Parathyroid adenoma (tissue), 2 donors: ENCODE measurements at regions not wholly inside any gene's neighbourhood (a gene's known extent, or its start where the extent isn't known, plus 50 kb on each side); places are given as distances from the start of the nearest gene placed in this dataset.
A peak's percentile ranks its signal among the peaks of the same experiment; 100 is the strongest.

ENCODE experiments used
- H2AFZ ChIP-seq: fragments of 300-600 bp; sonication (generic); one replicate; pipeline ENCODE4 v1.7.0; 2017; ENCODE audit warnings: antibody characterized with exemption, mild to moderate bottlenecking
- H3K27ac ChIP-seq: fragments of 300-600 bp; sonication (generic); one replicate; pipeline ENCODE4 v1.7.0; 2017
- H3K27me3 ChIP-seq: fragments of 300-600 bp; sonication (generic); one replicate; pipeline ENCODE4 v1.7.0; 2017; ENCODE audit warnings: low read length; ENCODE audit not compliant: control insufficient read depth, insufficient read depth
- H3K36me3 ChIP-seq: fragments of 300-600 bp; sonication (generic); one replicate; pipeline ENCODE4 v1.7.0; 2017; ENCODE audit warnings: low read length; ENCODE audit not compliant: control insufficient read depth, insufficient read depth
- H3K4me1 ChIP-seq: fragments of 300-600 bp; sonication (generic); one replicate; pipeline ENCODE4 v1.7.0; 2017; ENCODE audit warnings: control low read depth
- H3K4me2 ChIP-seq: fragments of 300-600 bp; sonication (generic); one replicate; pipeline ENCODE4 v1.7.0; 2017; ENCODE audit warnings: low read length
- H3K4me3 ChIP-seq: fragments of 300-600 bp; sonication (generic); one replicate; pipeline ENCODE4 v1.7.0; 2017; ENCODE audit warnings: low read depth, low read length
- H3K79me2 ChIP-seq: fragments of 300-600 bp; sonication (generic); one replicate; pipeline ENCODE4 v1.7.0; 2017; ENCODE audit warnings: control low read depth
- H3K9ac ChIP-seq: fragments of 300-600 bp; sonication (generic); one replicate; pipeline ENCODE4 v1.7.0; 2017; ENCODE audit warnings: mild to moderate bottlenecking
- H3K9me3 ChIP-seq: fragments of 300-600 bp; sonication (generic); one replicate; pipeline ENCODE4 v1.7.0; 2017; ENCODE audit warnings: low read length; ENCODE audit not compliant: control insufficient read depth
- CTCF ChIP-seq: fragments of 300-600 bp; sonication (generic); IDR thresholded peaks from one replicate; pipeline ENCODE4 v1.7.0; 2017; ENCODE audit warnings: antibody characterized with exemption, mild to moderate bottlenecking
- donor health status: primary hyperparathyroidism.

- Histone ChIP-seq H3K4me2 (no peak overlapping the region), H3K9me3 (no peaks in the 10 kb centered on the region), H3K27me3 (no peaks in the 10 kb centered on the region), H3K79me2 (no peaks in the 10 kb centered on the region), H3K4me1 (no peaks in the 10 kb centered on the region), H3K4me3 (no peak overlapping the region), H3K9ac (no peak overlapping the region), H3K36me3 (no peaks in the 10 kb centered on the region), H3K27ac (no peak overlapping the region), H2AFZ (no peak overlapping the region)
- TF ChIP-seq CTCF = no peak
Observed at GRCh38 chr18:37796823-37797349, 231.3 kb upstream of the CELF4 start.

DNA sequence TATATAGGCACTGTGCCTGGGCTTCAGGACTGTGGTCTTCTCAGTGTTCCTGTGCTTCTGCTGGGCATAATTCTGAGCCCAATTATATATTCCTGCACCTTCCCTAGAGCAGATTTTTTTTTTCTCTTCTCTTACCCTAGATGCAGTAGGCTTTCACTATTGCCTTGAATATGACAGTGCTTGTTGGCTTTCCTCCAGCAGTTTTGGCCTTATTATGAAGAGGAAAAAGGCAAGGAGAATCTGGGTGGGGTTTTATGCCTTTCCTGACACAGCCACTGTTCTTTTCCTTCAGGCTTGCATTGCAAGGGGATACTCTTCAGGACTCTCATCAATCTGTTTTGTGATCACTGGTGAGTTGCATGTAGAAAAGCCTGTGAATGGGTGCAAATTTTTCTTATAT lies 221.9 kb upstream of the CELF4 start:
- H3K27ac ChIP-seq = no peak overlapping the region
- H3K4me3 ChIP-seq = no peak overlapping the region
- H3K79me2 ChIP-seq = no peaks in the 10 kb centered on the region
- no peak for TF ChIP-seq CTCF
- no peaks in the 10 kb centered on the region for H3K4me1 ChIP-seq
- H3K9ac ChIP-seq = no peak overlapping the region
- no peak overlapping the region for H3K4me2 ChIP-seq
- no peak overlapping the region for H2AFZ ChIP-seq
- H3K36me3 ChIP-seq = no peaks in the 10 kb centered on the region
- no peaks in the 10 kb centered on the region for H3K27me3 ChIP-seq
- H3K9me3 ChIP-seq = no peaks in the 10 kb centered on the region

DNA sequence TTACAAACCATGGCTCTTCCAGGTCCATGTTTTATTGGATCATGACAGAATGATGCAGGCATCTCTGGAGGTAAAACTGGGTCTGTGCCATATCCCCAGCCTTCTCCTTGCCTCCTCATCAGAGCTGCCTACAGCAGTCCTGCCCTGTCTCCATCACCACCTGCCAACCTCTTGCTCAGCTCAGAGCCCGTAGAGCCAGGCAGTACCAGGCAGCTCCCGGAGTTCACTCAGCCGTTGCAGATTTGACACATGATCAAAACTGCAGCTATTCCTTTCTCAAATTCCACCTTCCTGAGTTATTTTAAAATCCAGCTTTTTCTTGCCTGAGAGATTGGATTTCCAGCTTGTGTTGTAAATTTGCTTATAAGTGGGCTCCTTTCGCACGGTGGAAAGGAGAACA lies 218.2 kb upstream of the CELF4 start:
- Histone ChIP-seq H3K4me1 (no peaks in the 10 kb centered on the region), H3K4me3 (no peak overlapping the region), H3K27me3 (no peaks in the 10 kb centered on the region), H3K79me2 (no peaks in the 10 kb centered on the region), H3K9ac (no peak overlapping the region), H3K4me2 (no peak overlapping the region), H2AFZ (no peak overlapping the region), H3K27ac (no peak overlapping the region), H3K36me3 (no peaks in the 10 kb centered on the region), H3K9me3 (no peaks in the 10 kb centered on the region)
- TF ChIP-seq CTCF = no peak

DNA sequence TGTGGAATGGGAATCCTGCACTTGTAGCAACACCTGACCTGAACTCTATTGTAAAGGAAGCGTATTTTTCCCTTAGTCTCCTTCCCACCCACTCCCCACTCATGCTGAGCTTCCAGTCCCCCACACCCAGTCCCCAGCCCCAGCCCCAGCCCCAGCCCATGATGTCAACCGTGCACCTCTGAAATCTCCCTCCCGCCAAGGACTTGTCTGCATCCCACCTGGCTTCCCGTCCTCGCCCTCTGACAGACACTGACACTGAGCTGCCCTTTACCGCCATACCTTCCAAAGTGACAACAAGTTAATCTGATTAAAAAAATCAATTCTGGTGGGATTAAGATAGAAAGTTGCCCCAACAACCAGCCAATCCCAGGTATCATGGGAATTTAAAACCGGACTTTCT lies 213.6 kb upstream of the CELF4 start:
- Histone ChIP-seq H2AFZ (no peak overlapping the region), H3K27ac (no peak overlapping the region), H3K9ac (no peak overlapping the region), H3K36me3 (no peaks in the 10 kb centered on the region), H3K4me3 (no peak overlapping the region), H3K4me1 (no peaks in the 10 kb centered on the region), H3K79me2 (no peaks in the 10 kb centered on the region), H3K27me3 (no peaks in the 10 kb centered on the region), H3K4me2 (no peak overlapping the region), H3K9me3 (no peaks in the 10 kb centered on the region)
- no peak for TF ChIP-seq CTCF

- H3K27me3 ChIP-seq = no peaks in the 10 kb centered on the region
- peak; percentile 74 for TF ChIP-seq CTCF
- no peak overlapping the region for H3K4me2 ChIP-seq
- no peaks in the 10 kb centered on the region for H3K79me2 ChIP-seq
- H3K4me3 ChIP-seq = no peak overlapping the region
- no peak overlapping the region for H3K9ac ChIP-seq
- H2AFZ ChIP-seq = no peak overlapping the region
- H3K27ac ChIP-seq = no peak overlapping the region
- no peaks in the 10 kb centered on the region for H3K36me3 ChIP-seq
- H3K4me1 ChIP-seq = no peaks in the 10 kb centered on the region
- H3K9me3 ChIP-seq = no peaks in the 10 kb centered on the region
Observed at GRCh38 chr18:37778417-37779165, 213.0 kb upstream of the CELF4 start.
